ENCODE measurements at regions not wholly inside any gene's neighbourhood (a gene's known extent, or its start where the extent isn't known, plus 50 kb on each side); places are given as distances from the start of the nearest gene placed in this dataset.

DNA sequence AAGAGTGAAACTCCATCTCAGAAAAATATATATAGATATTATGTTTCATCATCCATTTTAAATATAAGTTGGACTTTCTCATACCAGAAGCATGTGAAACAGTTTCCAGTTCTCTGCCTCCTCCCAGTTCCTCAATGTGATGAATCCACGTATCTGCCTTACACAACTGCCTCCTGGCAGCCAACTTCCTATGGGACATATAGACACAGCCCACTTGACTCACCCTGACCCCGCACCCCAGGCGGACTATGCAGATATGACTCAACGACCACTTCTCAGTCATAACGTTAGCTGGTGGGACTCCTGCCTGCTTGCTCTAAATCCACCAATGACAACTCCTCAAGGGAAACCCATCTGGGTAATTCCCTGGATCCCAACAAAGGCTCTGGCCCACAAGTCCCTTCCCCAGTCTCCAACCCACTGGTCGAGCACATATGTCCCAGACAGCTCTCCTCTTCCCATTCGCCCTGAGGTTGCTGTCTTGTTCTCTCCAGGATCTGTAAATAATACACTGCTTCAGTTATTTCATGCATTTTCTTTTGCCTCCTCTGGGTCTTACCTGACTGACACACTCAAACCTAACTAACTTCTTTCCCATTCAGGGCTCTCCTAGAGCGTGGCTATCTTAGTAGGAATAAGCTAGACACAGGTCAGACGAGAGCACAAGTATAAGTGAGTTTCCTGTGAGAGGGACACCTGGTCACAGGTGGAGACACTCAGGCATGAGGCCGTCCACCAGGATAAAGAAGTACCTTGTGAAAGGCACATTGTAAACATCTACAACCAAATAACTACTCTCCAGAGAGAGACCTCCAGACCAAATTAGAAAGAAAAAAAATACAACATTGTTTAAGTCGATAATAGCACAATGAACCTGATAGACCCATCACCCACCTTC is 548.5 kb downstream of the CD83 start:
- intact Hi-C loops (cut with DNase I): no loop called here

DNA sequence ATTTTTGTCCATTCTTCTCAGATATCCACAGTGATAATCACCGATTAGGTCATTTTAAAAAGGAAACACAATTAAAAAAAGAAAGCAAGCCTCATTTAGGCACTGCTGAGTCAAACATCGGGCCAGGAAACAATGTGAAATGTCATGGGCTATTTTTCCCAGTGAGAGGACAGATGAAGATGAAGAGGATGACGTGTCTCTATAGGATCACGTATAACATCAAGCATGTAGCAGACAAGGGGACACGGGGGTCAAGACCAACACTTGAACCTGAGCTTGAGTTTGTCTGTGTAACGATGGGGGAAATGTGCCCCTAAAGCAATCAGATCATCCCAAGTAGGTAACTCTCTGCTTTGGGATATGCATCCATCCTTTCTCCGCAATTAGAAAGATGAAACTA is 553.2 kb downstream of the CD83 start:
- intact Hi-C loops (cut with DNase I): no loop called here
- DNase-seq (ENCODE audit: low spot score): no peak

More for the DNA sequence above, 548.5 kb downstream of the CD83 start:
- peak; percentile 84 for DNase-seq (ENCODE audit: low spot score)

DNA sequence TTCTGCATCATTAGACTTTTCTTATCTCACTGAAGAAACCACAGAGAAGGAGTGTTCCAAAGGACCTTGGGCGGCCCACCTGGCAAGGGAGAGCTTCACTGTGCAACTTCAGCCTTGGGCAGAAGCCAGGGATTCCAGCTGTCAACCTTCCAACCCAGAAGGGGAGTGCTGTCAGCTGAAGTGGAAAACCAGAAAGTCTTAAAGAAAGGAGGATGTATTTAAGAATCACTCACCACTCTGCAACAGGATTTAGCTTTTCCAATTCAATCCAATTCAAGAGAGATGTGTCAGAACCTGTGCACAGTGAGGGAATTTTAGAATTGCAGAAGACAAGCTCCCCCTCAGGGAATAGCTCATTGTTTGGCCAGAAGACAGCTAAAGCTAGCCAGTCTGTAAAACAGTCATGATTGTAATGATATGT is 553.7 kb downstream of the CD83 start:
- DNase-seq (ENCODE audit: low spot score): no peak

DNA sequence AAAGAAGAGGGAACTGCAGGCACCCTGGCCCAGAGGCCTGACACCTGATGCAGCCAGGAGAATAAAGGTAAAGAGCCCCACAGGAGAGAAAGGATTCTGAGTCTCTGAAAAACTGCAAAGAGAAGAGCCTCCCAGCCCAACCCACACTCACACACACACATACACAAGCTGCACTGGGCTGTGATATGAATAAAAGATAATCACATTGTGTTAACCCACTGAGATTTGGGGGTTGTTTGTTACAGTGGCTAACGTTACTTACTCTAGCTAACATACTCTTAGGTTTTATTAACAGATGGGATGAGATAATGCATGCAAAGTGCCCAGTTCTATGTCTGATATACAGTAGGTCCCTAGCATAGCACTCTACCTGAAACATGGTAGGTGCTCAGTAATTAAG is 554.4 kb downstream of the CD83 start:
- DNase-seq (ENCODE audit: low spot score): no peak
- intact Hi-C loops (cut with DNase I): no loop called here

More for the DNA sequence above, 553.7 kb downstream of the CD83 start:
- intact Hi-C loops (cut with DNase I): no loop called here

DNA sequence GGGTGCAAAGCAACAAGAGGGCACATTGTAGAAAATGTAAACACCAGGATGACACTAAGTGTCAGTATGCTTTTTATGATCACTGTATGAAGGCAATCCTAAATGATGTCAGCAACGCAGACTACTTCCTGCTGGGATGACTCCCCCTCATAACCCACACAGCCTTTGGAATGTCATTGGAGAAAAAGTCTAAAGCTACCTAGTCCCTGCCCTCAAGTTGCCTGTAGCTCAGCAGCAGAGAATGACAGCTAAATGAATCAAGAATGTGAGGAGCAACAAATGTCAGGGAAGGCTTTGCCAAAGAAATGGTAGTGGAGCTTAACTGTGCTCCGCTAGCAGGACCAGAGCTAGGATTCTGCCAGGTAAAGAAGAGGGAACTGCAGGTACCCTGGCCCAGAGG is 555.6 kb downstream of the CD83 start:
- no peak for DNase-seq (ENCODE audit: low spot score)
- intact Hi-C loops (cut with DNase I): no loop called here

DNA sequence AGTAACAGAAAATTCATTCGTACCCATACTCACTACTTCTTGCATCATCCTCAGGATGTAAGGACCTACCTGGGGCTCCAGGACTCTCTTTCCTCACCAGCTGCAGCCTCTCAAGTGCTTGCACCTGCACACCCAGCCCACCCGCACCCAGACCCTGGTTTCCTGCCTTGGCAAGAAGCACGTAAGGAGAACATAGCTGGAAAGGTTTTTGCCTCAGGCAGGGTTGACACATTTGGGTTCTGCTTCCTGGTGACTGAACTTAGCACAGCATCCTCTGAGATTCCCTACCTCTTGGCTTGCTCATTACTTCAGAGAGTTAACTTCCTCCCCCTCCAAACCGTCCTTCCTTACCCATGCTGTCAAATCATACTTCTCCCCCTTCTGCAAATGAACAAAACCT is 556.9 kb downstream of the CD83 start:
- intact Hi-C loops (cut with DNase I): no loop called here
- DNase-seq (ENCODE audit: low spot score): no peak

DNA sequence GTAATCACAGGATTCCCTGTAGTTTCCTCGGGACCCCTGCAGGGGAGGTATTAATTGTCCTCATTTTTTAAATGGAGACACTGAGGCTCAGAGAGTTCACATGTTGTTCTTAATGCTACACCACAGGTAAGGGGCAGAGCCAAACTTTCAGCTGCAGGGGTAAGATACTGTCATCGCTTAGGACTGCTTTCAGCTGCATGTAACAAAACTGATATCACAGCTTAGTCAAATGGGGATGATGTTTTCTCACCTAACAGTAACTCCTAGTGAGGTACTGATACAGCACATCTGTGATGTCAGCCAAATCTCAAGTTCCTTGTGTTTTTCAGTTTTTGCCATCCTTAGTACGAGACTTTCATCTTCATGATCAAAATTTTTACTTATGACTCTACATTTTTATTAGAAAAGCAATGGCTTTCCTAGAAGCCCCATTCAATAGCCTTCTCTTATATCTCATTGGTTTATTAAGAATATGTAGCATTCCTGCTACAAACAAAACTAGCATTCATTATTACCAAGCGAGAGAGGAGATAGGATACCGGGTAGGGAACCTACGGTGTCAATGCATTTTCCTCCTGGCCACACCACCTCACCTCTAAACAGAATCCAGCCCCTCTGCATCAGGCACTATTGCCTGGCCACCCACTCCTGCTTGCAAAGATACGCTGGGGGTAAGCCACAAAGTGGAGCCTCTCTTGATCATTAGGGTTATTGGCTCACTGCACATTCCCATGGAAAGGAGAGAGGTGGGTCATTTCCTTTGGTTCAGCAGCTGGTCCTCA is 557.5 kb downstream of the CD83 start:
- intact Hi-C loops (cut with DNase I): no loop called here
- no peak for DNase-seq (ENCODE audit: low spot score)

DNA sequence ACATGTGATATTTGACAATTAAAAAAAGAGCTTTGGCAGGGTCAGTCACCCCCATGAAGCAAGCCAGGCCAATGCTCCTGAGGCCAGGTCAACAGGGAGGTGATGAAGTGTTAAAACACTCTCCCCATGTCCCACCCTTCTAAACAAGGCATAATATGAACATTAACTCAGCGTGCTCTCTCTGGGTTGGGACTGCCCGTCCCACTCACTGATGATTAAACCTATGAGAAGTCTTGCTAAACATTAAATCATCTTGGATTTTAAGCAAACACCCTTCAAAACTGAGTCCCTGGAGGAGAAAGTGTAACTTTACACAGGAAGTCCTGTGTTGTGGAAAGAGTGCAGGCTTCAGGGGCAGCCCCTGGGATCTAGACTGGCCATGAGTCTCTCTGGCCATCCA is 558.5 kb downstream of the CD83 start:
- DNase-seq (ENCODE audit: low spot score): no peak
- intact Hi-C loops (cut with DNase I): no loop called here

DNA sequence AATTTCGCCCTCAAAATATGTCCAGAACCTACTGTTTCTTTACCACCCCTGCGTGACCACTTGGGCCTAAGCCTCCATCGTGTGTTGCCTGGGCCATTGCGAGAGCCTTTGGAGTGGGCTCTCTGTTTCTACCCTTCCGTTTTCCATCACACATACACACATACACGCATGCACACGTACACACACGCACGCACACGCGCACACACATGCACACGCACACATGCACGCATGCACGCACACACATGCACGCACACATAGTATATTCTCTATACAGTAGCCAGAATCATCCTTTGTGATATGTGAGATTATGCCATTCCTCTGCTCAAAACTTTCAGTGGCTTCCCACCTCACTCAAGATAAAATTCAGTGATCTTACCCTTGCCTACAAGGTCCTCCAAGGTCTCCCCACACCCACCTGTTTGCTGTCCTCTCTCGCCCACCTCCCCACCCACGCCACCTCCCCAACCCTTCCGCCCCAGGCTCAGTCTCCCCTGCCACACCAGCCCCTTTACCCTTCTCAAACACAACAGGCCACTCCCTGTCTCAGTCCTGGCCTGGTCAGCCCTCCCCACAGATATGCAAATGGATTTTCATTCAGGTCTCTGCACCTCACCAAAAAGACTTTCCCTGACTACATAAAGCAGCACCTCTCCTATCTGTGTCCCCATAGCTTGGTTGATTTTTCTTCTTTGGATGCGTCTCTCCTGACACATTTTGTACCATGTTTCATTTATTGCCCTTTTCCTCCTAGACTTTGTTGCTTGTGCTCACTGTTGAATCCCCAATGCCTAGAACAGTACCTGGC is 559.6 kb downstream of the CD83 start:
- no peak for DNase-seq (ENCODE audit: low spot score)

DNA sequence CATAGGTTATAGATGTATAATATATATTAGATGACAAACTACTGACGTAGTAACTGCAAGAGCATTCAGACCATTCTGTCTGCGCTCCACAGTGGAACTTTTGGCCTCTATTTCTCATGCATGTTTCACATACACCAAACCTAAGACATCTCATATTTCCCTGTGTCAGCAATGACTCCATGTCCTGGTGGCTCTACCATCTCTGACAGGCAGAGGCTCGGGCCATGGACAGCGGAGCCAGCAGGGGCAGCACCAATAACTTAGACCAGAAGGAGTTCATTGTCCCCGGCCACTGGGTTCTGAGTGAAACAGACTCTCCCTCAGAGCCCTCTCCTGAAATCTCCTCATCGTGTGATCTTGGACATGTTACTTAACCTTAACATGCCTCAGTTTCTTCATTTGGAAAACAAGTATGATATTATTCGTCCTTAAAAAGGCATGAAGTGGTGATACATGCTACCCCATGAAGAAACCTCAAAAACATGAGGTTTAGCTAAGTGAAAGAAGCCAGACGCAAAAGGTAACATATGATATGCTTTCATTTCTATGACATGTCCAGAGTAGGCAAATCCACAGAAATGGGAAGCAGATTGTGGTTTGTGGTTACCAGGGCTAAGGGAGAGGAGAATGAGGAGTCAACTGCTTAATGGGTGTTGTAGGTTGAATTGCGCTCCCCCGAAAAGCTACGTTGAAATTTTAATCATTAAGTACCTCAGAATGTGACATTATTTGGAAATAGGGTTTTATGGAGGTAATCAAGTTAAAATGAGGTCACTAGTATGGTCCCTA is 564.0 kb upstream of the JARID2 start:
- intact Hi-C loops (cut with DNase I): no loop called here
- DNase-seq (ENCODE audit: low spot score): no peak

More for the DNA sequence above, 559.6 kb downstream of the CD83 start:
- intact Hi-C loops (cut with DNase I): no loop called here

DNA sequence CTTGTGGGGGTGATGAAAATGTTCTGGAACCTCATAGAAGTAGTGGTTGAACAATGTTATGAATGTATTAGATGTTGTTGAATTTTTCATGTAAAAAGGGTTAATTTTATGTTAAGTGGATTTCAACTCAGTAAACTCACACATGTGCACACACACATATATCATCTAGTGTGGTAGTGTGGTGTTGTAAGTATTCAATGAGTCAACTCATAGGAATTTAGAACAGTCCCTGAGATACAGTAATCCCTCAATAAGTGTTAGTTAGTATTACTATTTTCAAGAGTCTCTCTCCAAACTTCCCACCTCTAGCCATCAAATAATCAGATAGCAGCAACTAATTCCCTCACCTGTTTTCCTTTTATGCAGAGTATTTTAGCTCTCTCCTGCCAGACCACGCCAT is 563.1 kb upstream of the JARID2 start:
- no peak for DNase-seq (ENCODE audit: low spot score)
- intact Hi-C loops (cut with DNase I): no loop called here

DNA sequence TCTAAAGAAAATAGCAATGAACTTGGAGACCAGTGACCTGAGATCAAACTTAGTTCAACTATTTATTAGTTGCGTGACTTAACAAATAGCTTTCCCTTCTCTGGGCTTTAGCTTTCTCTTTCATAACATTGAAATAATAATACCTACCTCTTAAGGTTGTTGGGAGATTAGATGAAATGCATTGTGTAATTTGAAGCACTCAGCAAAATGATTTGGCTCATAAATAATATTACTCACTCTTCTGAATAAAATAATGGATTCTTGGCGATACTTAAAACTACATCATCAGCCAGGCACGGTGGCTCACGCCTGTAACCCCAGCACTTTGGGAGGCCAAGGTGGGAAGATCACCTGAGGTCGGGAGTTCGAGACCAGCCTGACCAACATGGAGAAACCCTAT is 556.2 kb upstream of the JARID2 start:
- DNase-seq (ENCODE audit: low spot score): no peak
- intact Hi-C loops (cut with DNase I): no loop called here

DNA sequence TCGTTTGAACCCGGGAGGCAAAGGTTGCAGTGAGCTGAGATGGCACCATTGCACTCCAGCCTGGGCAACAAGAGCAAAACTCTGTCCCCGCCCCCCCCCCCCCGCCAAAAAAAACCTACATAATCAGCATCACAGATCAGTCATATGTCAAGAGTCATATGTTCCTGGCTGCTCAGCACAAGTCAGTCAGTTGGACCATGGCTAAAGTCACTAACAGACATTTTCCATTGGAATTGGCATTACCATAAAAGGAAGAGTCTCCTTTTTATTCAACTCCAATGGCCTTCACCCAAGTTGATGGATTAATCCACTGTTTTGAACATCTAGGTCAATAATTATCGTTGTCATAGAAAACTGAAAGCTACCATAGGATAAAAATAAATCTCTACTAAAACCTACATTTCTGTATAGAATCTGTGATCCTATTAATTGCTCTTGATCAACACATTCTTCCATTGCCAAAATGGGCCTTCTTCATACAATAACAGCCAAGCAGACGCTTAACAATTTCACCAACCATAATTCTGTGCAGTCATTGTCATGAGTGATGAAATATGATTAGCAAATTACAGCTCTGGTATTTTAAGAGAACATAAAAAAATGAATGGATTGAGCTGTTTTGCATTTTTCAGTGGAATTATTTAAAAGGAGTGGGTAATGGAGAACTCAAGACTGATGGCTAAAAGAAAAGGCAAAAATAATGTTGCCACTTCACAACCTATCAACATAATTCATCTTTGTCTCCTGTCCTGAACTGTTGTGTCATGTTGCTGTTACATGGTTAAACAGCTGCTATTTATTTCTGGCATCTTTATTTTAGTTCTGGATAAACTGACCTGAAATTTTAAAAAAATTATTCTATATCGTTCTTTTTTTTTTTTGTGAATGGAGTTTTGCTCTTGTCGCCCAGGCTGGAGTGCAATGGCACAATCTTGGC is 555.5 kb upstream of the JARID2 start:
- intact Hi-C loops (cut with DNase I): no loop called here
- DNase-seq (ENCODE audit: low spot score): no peak

DNA sequence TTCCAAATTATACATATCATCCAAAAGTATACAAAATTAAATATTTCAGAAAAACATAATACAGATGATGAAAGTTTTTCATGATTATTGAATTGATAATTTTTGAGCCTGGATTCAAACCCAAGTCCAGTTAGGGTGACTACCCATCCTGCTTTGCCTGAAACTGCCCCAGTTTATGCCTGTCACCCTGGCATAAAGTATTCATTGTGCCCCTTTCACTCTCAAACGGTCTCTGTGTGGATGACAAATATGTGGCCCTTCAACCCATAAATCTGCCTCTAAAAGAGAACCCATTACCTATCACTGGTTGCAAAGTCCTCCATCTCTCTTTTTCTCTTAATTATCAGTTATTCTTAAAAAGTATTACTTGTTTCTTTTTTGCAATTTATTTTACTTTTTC is 553.7 kb upstream of the JARID2 start:
- intact Hi-C loops (cut with DNase I): loop anchor here in 1 of 2 donors (2.0 kb wide), 1 partner anchor 59 kb away; no protein-coding TSS in a partner anchor

DNA sequence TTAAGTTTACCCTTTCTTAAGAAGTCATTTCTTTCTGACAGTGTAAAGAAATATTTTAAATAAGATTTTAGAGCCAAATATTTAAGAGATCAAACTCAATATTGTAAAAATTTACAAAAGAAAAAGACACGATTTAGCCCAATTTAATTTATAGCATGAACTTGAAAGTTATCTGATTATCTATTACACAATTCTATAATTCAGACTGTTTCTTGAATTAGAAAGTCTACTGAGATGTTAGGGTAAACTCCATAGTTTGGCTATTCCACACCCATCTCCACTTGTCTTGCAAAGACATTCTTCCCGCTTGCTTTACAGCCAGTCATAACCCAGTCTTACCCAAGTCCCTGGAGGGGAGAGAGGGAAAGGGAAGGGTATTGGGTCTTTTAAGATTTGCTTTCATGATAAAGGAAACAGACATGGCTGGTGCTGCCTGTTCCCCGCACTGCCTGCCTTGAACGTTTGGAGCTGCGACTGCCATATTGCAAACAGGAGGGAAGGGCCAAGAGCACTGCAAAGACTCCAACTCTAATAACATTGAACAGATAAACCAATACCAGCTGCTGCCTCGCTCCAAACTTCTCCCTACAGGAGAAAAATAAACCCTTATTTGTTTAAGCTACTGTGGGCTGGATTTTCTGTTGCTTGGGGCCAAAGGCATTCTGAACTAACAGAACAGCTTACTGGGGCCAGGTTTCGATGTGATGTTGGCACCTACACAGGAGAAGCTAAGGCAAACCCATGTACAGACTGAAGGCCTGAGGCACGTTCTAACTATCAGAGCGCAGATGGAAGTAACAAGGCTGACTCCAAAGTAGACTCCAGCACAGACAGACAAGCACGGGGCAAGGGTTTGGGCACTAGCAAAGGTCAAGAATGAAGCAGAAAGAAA is 552.3 kb upstream of the JARID2 start:
- no peak for DNase-seq (ENCODE audit: low spot score)
- intact Hi-C loops (cut with DNase I): loop anchor here in 1 of 2 donors (2.0 kb wide), 1 partner anchor 61 kb away; no protein-coding TSS in a partner anchor

More for the DNA sequence above, 553.7 kb upstream of the JARID2 start:
- no peak for DNase-seq (ENCODE audit: low spot score)

DNA sequence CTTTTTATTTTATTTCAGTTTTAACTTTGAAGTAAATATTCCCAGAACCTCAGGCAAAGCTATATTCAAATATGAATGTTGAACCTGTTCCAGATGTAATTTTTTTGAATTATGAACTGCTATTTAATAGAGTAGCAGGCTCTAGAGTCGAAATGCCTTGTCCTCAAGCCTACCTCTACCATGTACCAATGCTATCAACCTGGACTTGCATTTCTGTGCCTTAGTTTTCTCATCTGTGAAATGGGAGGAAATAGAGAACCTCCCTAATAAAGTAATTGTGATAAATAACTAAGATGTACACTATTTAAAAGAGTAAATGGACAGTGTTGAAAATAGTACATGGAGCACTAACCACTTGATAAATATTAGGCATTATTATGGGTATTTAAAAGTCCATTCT is 551.6 kb upstream of the JARID2 start:
- no peak for DNase-seq (ENCODE audit: low spot score)
- intact Hi-C loops (cut with DNase I): no loop called here

DNA sequence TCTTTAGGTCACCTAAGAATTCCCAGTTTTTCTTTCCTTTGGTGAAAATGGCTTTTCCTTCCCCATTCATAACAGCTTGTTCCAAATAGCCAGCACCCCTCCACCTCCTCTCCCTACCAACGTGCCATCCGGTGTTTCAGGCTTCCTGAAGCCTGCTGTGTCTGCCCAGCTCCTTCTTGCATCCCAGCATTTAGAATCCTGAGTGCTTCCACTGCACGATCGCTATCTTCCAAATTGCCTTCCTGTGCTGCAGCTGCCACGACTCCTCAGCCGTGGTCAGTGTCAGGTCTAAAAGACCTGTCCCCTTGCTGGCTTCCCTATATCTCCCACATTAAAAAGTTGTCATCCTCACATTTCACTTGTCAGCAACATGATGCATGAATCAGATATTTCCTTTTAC is 550.3 kb upstream of the JARID2 start:
- intact Hi-C loops (cut with DNase I): no loop called here
- no peak for DNase-seq (ENCODE audit: low spot score)
